IPS DF 4.7 (cell line): ENCODE measurements at regions not wholly inside any gene's neighbourhood (a gene's known extent, or its start where the extent isn't known, plus 50 kb on each side); places are given as distances from the start of the nearest gene placed in this dataset.

Experiments
- DNase-seq: peaks from one replicate; pipeline ENCODE4 v3.0.0-alpha.2; 2013; ENCODE audit warnings: low spot score; ENCODE audit errors: extremely low read depth

DNA sequence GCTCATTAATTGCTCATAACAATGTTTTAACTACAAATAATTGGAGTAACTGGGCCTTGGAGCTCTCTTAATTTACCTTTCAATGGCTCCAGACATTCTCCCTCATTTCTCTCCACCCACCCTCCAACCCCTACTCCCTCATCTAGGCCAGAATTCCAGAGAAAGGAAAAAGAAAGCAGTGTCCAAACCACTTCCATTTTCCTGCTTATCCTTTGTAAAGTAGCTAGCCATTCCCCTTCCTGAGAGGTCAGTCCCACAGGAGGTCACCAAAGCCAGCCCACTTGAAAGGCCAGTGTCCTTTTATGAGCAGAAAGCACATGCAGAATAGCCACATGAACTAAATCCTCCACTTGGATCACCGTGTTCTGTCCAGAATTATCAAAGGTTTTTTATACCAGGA is 404.8 kb upstream of the FAT3 start:
- DNase-seq = no peak

DNA sequence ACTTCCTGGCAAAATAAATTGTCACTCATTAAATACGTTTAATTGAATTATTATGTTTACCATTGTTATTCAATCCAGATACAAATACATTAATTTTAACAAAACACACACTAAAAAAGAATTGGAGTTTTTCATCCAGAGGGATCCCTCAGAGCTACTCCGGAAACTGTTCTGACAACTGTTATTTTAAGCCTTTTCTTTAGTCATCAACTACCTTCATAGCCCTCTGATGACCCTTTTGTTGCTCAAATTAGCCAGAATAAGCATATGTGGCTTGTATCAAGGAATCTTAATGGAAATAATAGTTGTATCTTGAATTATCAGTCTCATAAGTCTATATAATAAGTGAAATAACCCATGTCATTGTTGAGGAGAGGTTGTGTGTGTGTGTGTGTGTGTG is 405.4 kb upstream of the FAT3 start:
- DNase-seq = no peak

DNA sequence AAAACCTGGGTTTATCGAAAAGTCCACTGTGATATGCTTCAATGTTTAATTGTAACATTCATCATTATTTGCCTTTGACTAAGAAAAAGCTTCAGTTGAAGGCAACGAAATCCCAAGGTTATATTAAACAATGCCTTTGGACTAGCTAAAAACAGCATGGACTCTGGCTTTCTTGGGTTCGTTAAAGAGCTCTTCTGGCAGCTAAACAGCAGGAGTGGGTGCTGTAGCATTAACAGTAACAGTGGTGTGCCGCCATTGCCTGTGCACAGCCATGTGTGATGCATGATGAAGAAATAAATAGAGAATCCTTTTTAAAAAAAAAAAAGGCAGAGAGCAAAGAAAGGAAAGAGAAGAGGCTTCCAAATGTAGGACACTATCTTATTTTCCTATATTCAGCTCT is 406.6 kb upstream of the FAT3 start:
- no peak for DNase-seq

DNA sequence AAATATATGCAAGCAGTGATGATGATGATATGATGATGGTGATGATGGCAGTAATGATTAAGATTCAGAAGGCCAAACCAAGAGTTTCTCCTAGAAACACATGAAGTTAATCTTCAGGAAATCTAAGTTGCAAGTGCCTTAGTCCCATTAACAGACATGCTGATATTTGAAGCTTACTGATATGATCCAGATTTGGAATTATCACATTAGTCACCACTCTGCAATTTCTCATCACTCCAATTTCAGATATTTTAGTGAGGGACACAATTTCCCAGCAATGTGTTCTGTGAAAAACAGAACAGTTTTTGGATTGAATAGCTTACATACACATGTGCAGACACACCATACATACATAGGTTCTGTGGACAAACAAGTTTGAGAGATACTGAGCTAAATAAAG is 411.4 kb upstream of the FAT3 start:
- DNase-seq = no peak

DNA sequence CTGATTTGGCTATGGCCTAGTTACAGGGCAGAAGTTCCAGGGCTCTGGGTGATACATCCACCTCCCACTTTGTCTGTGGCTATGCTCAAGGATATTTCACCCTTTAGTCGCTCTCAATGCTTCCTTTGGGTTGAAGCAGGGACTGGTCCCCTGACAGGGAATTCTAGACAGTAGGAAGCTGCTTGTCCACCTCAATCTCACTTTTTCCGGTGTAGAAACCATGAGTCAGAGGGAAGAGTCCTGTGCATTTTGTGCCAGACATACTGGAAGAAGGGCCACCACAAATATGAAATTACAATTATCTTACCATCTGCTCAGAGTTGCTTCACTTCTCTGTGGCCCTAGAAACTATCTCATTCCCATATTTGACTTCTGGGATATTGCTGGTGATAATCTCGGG is 413.7 kb upstream of the FAT3 start:
- DNase-seq = no peak

DNA sequence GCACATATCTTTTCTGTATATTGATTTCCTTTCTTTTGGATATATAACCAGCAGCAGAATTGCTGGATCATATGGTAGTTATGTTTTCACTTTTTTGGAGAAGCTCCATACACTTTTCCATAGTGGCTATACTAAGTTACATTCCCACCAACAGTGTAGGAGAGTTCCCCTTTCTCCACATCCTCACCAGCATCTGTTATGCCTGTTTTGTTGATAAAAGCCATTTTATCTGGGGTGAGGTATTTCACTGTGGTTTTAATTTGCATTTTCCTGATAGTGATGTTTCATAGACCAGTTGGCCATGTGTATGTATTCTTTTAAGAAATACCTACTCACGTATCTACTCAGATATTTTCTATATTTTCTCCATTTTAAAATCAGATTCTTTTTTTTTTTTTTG is 419.3 kb upstream of the FAT3 start:
- DNase-seq = no peak

DNA sequence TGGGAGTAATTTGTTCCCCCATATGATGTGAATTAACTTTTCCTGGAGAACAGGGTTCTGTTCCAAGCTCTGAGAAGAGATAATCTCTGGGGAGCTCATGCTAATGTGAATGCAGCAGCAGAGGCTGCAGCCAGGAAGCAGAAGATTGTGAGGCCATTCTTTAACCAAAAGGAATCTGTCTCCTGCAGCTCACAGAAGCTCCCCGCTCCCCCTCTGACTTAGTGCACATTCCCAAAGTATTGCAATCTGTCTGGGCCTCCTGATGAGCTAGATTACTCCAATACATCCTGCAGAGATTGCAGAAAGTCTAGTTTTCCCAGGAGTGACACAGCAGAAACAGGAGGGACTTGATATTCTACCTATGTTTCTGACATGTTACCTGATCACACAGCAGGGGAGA is 420.6 kb upstream of the FAT3 start:
- peak; percentile 51 for DNase-seq

DNA sequence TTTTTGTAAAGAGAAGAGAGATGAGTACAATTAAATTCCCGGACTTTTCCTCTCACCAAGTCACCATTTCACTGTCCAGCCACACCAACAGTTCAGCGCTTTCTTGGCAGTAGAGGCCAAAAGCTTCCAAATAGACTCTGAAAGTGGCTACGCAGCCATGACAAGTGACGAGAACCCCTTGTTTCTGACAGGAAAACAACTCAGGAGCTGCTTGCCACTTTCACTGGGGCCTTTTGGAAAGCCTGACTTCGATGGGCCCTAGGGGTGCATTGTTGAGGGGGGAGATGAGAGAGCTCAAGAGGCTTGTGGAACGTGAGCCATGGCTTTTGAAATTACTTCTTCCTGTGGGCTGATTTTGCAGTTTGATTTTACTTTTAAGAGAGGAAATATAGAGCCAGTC is 422.1 kb upstream of the FAT3 start:
- DNase-seq = no peak

DNA sequence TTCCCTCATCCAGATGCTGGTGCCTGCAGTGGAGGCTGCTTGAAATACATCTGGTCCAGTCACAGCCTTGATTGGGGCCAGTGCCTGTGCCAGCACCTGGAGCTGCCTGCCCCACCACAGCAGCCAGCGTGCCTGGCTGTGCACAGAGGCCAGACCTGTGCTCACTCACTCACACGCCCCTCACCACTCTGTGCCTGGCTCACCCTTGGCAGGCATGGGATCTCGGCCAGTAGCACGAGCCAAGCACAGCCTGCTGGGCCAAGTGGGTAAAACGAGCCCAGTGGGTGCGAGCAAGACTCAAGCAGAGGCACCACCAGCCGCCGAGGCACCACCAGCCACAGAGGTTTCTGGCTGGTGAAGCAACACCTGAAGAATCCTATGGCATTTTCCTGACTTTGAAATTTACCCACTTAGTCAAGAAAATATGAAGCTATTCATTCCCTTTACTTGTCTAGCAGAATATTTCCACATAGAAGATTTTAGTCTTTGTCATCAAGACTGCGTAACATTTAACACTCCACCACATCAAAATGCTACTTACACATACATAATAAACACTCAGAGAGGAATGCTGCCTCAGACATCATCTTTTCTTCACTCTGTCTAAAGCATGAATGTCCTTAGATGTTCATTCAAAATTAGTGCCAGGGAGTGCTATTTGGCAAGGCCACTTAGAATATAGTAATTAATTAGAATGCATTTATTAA is 424.3 kb upstream of the FAT3 start:
- no peak for DNase-seq

DNA sequence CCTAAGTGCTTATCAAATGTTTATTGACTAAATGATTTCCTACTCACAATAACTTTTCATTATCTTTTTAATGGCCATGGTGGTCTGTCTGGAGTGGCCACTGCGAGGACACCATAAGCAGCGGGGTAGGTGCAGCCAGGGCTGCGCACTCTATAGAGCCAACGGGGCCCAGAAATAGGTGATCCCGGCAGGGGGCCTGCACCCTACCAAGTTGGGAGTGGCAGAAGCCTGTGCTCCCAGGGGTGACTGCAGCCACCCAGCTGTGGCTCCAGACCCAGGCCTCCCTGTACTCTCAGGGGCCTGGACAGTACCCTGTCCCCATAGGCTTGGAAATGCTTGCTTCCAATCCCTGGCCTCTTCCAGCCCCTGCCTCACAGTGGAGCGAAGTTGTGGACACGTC is 426.4 kb upstream of the FAT3 start:
- DNase-seq = no peak

DNA sequence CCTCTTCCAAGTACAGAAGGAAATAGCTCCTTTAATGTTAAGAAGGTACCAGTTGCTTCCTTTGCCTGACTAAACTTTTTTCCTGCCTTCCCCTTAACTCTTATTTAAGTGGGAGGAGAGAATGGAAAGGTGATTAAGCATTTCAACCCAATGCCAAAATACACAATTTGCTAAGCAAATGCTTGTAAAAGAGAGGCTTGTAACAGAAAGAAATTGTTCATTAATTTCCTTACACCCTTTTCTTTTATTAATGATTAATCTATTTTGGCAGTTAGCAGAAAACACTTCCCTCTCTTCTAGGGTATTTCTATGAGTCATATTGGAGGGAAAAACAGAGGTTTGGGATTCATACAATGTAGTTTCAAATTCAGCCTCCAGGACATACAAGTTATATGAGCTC is 427.6 kb upstream of the FAT3 start:
- DNase-seq = no peak

DNA sequence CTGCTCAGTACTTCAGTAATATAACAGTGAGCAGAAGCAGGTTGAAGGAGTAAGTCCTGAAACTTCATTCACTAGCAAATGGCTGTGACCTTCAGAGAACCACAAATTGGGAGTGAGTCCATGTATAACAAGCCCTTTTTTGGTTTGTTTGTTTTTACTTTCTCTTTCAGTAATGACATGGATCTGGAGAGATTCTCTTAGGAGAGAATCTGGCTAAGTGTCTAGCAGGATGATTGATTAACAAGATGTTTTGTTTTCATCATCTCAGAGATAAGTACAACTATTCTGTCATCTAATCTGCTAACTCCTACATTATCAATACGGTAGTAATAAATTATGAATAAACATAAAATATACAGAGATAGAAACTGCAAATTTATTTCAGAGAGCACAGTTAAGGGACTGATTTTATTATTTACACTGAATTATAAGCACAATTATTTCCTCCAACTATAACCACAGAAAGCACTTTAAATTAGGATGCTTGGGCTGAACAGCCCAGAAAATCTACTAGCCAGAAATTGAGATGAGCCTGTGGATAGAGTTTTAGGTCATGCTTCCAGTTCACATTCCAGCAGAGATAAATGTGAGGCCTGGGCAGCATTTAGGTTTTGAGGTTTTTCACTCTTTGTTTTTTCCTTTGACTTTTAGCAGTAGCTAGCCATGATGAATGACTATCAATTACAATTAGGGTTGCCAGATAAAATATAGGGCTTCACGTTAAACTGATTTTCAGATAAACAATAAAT is 429.3 kb upstream of the FAT3 start:
- DNase-seq = no peak

DNA sequence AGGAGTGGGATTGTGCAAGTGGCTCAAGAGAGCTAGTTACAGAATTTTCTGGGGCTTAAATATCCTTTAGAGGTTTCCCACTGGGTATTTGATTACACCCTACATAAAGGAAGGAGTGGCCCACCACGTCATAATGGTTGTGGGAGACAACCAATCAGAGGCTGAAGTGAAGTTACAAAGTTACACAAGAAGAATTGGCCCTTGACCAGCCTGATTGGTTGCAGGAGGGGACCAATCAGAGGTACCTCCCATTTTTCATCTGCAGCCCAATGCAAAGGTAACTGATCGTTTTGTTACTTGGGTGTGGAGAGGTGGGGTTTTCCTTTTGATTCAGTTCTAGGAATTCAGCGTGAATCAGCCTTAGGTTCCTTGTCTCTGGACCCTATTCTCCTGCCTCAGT is 430.5 kb upstream of the FAT3 start:
- DNase-seq = no peak

DNA sequence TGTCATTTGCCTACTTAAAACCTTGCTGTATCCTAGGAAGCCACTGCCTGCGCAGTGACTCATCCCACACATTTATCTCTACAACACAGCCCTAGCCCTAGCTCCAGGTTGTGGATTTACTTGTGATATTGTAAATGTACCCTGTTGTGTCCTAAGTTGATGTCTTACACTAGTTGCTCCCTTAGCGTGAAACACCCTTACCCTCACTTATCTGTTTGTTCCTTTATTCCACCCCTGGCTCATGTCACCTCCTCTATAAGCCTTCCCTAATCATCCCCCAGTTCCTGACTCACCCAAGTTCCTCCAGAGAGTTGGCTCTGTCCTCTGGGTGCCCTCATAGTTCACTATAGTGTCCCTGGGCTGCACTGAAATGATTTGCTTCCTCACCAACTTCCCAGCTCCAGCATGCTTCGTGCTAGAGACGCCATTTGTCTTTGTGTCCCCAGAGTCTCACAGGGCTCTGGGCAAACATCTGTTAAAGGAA is 431.8 kb upstream of the FAT3 start:
- DNase-seq = no peak

DNA sequence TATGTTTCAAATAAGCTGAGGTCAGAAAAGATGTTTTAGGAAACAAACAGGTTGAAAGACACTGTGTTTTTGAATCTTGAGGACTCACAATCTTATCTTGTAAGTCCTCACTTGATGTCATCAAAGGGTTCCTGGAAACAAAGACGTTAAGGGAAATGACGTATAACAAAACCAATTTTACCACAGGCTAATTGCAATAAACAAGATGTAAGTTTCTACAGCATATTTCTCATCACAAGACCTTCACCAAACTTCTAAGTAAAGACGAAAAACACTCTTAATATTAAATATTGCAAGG is 433.5 kb upstream of the FAT3 start:
- DNase-seq = no peak

DNA sequence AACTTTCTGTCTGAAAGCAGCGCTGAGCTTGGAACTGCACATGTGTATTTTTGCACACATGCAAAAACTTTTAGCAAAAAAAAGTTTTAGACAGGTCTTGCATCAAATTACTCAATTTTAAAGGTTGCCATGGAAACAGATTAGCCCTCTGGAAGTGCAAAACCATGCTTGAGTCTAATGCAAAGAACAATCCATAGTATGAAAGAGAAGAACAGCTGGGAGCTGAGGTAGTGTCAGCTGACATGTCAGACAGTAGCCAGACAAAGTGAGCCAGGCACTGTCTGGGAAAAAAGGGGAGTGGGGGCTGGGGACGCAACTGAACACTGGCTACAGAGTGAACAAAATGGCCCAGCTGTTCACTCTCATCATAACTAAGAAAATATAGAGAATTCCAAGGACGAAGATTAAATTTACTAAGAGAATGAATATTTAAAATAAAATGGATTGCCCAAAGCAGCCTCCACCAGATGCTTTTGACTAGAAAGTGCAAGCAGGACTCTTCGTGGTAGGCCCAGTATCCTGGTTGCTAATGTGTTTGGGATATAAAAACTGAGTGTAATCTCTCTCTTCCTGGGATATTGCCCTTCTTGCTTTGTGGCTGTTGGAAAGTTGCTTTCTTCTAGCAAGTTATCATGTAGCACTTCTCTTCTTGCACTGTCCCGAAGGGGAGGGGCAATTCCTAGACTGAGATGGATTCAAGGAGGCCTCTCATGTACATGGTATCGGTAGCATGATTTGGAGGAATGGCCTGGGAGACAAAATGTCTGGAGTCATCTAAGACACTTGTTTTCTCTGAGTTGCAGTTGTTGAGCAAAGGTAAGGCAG is 434.1 kb upstream of the FAT3 start:
- DNase-seq = no peak

DNA sequence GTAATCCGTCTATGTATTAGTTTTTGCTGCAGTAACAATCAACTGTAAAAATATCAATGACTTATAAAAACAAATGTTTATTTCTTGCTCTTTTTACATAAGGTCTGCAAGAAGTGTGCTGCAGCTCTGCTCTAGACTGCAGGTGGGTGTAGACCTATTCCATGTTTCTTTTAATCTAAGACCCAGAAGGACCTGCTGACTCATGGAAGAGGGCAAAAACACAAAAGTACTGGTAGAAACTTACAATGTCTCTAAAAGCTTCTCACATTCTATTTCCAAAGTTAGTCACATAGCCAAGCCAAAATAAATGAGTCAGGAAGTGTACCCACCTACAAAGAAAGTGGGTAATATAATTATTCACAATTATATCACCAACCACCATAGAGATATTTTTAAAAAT is 435.9 kb upstream of the FAT3 start:
- DNase-seq = no peak

DNA sequence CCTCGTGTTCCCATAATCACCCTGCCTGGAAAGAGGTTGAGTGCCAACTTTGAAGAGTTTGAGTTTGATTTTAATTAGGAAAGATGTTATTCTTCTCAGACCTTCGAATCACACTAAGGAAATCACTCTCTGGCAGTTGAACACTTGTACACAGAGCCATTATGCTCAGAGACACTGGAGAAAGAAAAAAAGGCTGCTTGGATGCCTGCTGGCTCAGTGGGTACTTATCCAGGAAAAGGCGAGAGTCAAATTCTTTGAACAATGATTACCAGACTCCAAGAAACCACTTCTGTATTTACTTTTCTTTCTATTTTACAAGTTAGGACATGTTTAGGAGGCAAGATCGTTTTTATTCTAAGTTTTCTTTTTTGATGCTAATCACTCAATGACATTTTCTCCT is 438.5 kb upstream of the FAT3 start:
- no peak for DNase-seq

DNA sequence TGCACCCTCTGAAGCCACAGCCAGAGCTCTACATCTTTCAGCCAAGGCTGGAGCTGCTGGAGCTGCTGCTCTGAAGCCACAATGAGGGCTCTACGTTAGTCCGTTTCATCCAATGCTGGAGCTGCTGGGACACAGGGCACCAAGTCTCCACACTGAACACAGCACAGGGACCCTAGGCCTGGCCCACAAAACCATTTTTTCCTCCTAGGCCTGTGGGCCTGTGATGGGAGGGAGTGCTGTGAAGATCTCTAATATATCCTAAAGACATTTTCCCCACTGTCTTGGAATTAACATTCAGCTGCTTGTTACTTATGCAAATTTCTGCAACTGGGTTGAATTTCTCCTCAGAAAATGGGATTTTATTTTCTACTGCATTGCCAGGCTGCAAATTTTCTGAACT is 441.4 kb upstream of the FAT3 start:
- no peak for DNase-seq

DNA sequence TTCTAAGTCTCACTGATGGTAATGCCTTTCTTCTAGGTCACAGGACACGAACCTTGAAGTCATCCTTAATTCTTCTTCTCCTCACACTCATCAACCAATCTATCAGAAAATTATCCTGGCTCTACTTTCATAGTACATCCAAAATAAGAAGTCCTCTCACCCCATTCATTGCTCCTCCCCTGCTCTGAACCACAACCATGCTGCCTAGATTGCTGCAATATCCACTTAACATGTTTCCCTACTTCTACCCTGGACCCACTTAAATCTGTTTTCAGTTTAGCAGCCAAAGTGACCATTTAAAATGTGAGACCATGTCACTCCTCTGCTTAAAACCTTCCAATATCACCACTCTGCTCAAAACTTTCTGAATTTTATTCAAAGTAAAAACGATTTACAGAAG is 445.9 kb upstream of the FAT3 start:
- no peak for DNase-seq

DNA sequence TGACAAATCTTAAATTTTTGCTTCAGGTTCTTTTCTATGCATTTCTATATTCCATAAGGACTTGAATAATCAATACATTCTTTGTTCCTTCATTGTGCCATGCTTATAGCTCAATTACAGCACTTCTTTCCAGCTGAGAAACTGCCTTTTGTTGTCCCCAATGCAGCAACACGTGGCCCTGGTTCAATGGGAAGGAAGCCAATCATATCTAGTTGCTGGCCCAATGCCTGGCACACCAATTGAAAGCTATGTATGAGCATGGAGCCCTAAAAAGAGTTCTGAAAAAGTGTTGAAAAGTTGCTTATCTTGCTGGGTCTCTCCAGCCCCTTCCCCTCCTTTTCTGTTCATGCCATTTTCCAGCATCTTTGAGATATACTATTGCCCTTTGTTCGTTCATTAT is 448.0 kb upstream of the FAT3 start:
- no peak for DNase-seq

DNA sequence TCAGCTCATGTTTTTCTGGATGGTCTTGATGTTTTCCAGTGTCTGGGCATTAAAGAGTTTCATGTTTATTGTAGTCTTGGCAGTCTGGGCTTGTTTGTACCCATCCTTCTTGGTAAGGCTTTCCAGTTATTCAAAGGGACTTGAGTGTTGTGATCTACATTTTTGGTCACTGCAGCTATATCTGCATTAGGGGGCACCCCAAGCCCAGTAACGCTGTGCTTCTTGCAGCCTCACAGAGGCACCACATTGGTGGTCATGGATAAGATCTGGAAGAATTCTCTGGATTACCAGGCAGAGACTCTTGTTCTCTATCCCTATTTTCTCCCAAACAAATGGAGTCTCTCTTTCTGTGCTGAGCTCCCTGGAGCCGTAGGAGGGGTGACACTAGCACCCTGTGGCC is 451.5 kb upstream of the FAT3 start:
- peak; percentile 7 for DNase-seq

DNA sequence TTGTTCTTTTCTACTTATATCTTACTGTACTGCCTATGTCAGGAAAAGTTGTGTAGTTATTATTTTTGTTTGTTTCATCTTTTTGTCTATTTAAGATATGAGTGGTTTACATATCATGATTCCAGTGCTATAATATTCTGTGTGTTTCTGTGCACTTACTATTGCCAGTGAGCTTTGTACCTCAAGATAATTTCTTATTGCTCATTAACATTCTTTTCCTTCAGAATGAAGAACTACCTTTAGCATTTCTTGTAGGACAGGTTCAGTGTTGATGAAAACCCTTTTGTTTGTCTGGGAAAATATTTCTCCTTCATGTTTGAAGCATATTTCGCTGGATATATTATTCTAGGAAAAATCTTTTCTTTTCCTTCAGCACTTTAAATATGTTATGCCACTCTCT is 452.7 kb upstream of the FAT3 start:
- DNase-seq = no peak
